Body of pancreas (tissue), 1 donor: ENCODE measurements at regions not wholly inside any gene's neighbourhood (a gene's known extent, or its start where the extent isn't known, plus 50 kb on each side); places are given as distances from the start of the nearest gene placed in this dataset. TPM values are rescaled to one million over a fixed set of nuclear protein-coding genes. Genes with fewer than 3 reads are reported as not detected.

Source experiments
- small RNA-seq: library from RNA; depleted of rRNA; stranded (forward); fragments of <200 nt; gene quantifications from one replicate; pipeline ENCODE3, GENCODE V24; 2016

Small RNA genes in the stretch of these regions (small RNA-seq; reads per million reads assigned to genes)
- not detected for gene RNU6-184P
